NOMO-1 treated with DMSO at 0.1 percent for 48 hours (cell line): ENCODE measurements at regions not wholly inside any gene's neighbourhood (a gene's known extent, or its start where the extent isn't known, plus 50 kb on each side); places are given as distances from the start of the nearest gene placed in this dataset.

Source experiments
- DNase-seq: peaks from one replicate; lab custom pipeline; 2025; ENCODE audit not compliant: unreplicated experiment; lab: John Stamatoyannopoulos, UW

DNA sequence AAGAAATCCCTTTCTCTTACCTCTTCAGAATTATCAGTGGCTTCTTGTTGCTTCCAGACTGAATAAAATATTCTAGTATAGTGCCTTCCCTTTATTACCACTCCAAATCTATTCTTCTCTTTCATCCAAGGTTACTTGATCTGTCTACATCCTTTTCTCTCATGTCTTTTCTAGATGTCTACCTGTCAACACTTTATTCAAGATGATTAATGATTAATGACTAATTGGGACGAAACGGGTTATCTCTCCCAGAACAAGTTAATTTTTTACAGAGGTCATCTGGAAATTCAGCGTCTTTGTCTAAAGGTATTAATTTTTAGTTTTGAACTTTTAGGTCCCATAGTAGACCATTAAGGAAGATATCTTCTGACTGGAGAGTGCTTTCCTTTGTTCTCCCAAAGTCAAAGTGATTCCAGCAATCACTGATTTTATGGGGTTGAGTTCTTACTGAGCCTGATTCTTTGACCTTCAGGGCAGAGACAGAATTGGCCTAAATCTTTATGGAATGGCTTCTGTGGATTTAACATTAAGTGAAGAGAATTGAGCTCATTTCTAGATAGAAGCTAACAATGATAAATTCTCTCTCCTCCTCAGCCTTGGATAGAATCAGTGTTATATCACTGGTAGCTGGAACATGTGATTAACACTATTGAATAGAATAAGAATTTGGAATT lies 335.4 kb upstream of the TEX13C start:
- DNase-seq = no peak

DNA sequence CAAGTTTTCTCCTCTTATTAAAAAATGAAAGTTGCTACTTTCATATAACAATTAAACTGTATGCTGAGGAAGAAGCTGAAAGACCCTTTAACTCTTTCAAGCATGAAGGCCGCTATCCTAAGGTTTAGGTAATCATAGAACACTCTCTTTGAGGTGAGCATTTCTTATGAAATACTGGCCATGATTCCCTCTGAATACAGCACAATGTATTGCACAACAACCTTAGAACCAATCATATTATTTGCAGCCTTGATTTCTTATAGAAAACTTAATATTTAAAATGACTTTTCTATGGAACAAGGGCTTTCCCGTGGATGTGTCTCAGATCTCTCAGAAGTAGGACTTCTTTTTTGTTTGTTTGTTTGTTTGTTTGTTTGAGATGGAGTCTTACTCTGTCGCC lies 333.4 kb upstream of the TEX13C start:
- no peak for DNase-seq

DNA sequence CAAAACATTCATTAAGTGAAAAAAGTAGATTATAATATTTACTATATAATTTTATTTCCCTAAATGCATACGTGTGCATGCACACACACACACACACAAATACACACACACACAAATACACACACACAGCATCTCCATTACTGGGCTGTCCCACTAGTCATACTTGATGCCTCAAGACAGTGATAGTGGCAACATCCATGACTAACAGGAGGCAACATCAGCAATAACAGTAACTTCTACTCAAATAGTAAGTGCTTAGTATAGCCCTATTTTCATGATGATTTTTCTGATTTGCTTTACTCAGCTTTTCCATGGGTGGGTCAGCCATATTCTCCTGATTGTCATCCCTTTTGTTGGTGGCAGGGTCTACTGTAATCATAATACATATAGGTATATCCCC lies 325.9 kb upstream of the TEX13C start:
- DNase-seq = no peak

DNA sequence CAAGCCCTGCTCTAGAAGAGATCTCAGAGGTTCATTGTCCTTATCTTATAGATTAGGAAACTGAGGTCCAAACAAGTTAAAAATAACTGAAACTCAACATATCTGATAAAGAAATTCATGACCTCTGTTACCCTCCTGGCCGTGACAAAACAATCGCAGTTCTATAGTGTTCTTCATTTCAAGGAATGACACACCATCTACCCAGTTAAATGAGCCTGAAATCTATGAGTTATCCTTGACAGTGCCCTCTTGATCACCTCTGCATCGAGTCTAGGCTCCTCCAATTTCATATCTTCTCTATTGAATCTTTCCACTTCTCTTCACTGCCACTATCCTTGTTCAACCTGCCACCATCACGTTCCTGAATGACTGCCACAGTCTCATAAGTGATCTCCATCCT lies 325.3 kb upstream of the TEX13C start:
- DNase-seq = no peak

DNA sequence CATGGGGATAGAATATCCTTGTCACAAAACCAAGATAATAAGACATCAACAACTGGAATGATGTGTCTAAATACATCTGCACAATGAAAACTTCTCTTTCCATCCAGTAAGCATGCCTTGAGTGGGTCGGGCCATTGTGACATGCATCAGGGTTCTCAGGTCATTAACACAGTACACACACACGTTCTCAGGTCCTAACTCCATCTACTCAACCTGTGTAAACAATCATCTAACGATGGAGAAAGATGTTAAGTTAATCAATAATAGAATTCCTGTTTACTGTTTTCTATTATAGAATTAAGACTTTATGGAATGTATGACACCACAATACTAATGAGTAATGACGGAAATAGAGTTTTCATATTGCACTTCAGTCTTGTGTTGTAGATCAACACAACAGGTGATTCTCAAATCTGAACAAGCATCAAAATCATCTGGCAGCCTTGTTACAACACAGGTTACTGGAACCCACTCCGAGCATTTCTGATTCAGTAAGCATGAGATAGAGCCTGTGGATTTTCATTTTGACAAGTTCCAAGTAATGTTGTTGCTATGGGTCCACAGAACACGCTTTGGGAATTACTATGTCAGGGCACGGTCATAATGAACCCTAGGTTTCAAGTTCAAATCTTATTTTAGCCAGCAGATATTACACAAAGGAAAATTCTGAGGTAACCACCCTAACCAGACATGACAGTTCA lies 315.8 kb upstream of the TEX13C start:
- DNase-seq = no peak

DNA sequence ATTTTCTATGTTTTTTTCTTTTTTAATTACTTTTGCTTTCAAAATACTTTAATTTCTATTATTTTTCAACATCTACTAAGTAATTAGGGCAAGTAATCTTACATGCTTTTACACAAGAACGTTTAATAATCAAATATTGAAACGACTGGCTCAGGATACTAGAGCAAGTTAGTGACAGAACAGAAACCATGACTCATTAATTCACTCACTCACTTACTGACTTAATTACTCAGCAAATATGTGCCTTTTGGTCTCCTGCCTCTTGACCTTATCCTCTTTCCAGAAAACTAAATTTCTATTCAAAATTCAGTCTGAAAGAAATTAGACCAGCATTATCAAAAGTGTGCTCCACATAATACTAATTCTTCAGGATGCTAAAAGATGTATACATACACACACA lies 314.9 kb upstream of the TEX13C start:
- DNase-seq = no peak

DNA sequence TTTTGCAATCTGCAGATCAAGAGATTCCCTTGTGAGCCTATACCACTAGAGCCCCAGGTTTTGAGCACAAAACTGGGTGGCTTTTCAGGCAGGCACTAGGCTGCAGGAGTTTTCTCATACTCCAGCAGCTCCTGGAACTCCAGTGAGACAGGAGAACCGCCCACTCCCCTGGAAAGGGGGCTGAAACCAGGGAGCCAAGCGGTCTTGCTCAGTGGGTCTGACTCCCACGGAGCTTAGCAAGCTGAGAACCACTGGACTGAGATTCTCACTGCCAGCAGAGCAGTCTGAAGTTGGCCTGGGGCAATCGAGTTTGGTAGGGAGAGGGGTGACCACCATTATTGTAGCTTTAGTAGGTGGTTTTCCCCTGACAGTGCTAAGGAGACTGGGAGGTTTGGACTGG lies 313.8 kb upstream of the TEX13C start:
- DNase-seq = no peak

DNA sequence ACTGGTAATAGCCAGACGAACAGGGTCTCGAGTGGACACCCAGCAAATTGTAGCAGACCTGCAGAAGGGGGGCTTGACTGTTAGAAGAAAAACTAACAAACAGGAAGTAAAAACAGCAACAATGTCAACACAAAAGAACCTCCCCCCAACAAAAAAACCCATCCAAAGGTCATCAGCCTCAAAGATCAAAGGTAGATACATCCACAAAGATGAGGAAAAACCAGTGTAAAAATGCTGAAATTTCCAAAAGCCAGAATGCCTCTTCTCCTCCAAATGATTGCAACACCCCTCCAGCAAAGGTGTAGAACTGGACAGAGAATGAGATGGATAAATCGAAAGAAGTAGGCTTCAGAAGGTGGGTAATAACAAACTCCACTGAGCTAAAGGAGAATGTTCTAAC lies 313.0 kb upstream of the TEX13C start:
- no peak for DNase-seq

DNA sequence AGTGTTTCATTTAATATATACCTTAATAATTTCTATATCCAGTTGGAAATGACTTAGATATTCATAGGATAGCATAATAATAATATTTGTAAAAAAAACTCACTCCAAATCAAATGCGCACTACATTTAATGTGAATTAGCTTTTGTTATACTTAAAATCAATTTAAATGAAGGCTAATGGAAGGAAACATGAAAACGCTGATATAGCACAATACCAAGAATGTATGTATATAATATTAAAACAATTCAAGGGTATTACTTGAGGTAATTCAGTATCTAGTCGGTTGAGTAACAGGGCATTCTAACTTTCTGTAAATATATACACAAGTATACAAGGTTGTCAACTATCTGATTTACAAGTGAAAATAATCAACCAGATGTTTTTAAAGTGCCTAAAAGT lies 307.1 kb upstream of the TEX13C start:
- DNase-seq = no peak

DNA sequence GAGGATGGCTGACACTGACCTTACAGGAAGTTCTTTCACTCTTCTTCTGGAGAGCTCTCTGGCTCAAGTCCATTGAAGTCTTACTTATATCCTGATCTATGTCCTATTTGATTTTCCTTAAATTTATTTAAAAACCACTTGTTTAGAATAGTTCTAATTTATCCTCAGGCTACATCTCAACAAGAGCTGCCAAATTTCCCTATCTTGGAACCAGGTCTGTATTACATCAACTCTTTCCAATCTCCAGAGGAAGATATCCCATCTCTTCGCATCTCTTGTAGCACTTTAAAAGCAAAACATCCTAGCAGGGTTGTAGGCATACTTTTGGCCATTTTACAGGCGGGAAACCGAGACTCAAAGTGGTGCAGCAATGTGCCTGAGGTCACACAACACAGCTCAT lies 290.5 kb upstream of the TEX13C start:
- DNase-seq = no peak
